Right ventricle myocardium inferior (tissue), 1 donor: ENCODE measurements at regions not wholly inside any gene's neighbourhood (a gene's known extent, or its start where the extent isn't known, plus 50 kb on each side); places are given as distances from the start of the nearest gene placed in this dataset.
"Not testable (repeated sequence)": the region's sequence is repeated elsewhere in the genome, so short reads cannot be mapped to it uniquely, and the experiment has no call there.

Source experiments
- ATAC-seq: fragments of 200-7000 bp; cut with Tn5 transposase; one replicate; pipeline ENCODE4 v1.9.1; 2020; ENCODE audit warnings: mild to moderate bottlenecking, moderate library complexity
- DNase-seq: peaks from one replicate; pipeline ENCODE4 v3.0.0; 2021; ENCODE audit errors: missing footprints
- intact Hi-C: fragments of 100-400 bp; cut with DNase I; formaldehyde crosslinking; loops from one replicate; pipeline ENCODE4 v1.11.0; 2022
- donor health status: DM: no; HTN: yes; CAD: no; lungs with severe emphysema.

GRCh38 chr6:28687309-28687981 lies 161.8 kb downstream of the GPX5 start:
- ATAC-seq = not testable (repeated sequence)
- intact Hi-C loops = loop anchor here (5.0 kb wide), 1 partner anchor 900 kb away; the partner anchor contains the start of gene OR2H2

GRCh38 chr6:28691991-28692390 lies 166.3 kb downstream of the GPX5 start:
- ATAC-seq, intact Hi-C loops, DNase-seq: not testable (repeated sequence)

More at GRCh38 chr6:28687309-28687981, 161.8 kb downstream of the GPX5 start:
- not testable (repeated sequence) for DNase-seq

GRCh38 chr6:28693033-28693750 lies 167.5 kb downstream of the GPX5 start:
- no peak for ATAC-seq
- DNase-seq = no peak
- intact Hi-C loops = no loop called here

- intact Hi-C loops = no loop called here
- no peak for ATAC-seq
- DNase-seq = no peak
These were observed 168.2 kb downstream of the GPX5 start for GRCh38 chr6:28693751-28694443.

- DNase-seq = no peak
- no peak for ATAC-seq
- intact Hi-C loops = no loop called here
These were observed 170.0 kb downstream of the GPX5 start for GRCh38 chr6:28695715-28696114.

- intact Hi-C loops = no loop called here
- DNase-seq (no peak), ATAC-seq (no peak)
These were observed 170.5 kb downstream of the GPX5 start for GRCh38 chr6:28696167-28696566.

- no peak for ATAC-seq
- DNase-seq = no peak
- intact Hi-C loops = no loop called here
These were observed 171.0 kb downstream of the GPX5 start for GRCh38 chr6:28696682-28697081.

GRCh38 chr6:28707387-28708282 lies 182.0 kb downstream of the GPX5 start:
- ATAC-seq (no peak), DNase-seq (no peak)
- intact Hi-C loops = no loop called here

GRCh38 chr6:28709478-28710349 lies 184.0 kb downstream of the GPX5 start:
- ATAC-seq (no peak), DNase-seq (no peak)
- intact Hi-C loops = no loop called here

- intact Hi-C loops = no loop called here
- DNase-seq (no peak), ATAC-seq (no peak)
These were observed 184.9 kb downstream of the GPX5 start for GRCh38 chr6:28710466-28711191.

GRCh38 chr6:28711325-28711724 lies 185.6 kb downstream of the GPX5 start:
- intact Hi-C loops = no loop called here
- no peak for DNase-seq
- ATAC-seq = no peak

- intact Hi-C loops = no loop called here
- ATAC-seq = no peak
These were observed 186.2 kb downstream of the GPX5 start for GRCh38 chr6:28711788-28712341.

GRCh38 chr6:28712982-28713381 lies 187.3 kb downstream of the GPX5 start:
- DNase-seq = no peak
- no peak for ATAC-seq
- intact Hi-C loops = no loop called here

More at GRCh38 chr6:28711788-28712341, 186.2 kb downstream of the GPX5 start:
- DNase-seq = no peak

GRCh38 chr6:28719275-28719940 lies 193.7 kb downstream of the GPX5 start:
- intact Hi-C loops = no loop called here
- ATAC-seq (no peak), DNase-seq (no peak)

- DNase-seq (no peak), ATAC-seq (no peak)
- intact Hi-C loops = no loop called here
These were observed 194.9 kb downstream of the GPX5 start for GRCh38 chr6:28720357-28721231.

GRCh38 chr6:28721372-28721771 lies 195.7 kb downstream of the GPX5 start:
- ATAC-seq (no peak), DNase-seq (no peak)
- intact Hi-C loops = no loop called here
